AG20443 (cell line): ENCODE measurements at regions not wholly inside any gene's neighbourhood (a gene's known extent, or its start where the extent isn't known, plus 50 kb on each side); places are given as distances from the start of the nearest gene placed in this dataset.

Experiments
- DNase-seq: peaks from one replicate; pipeline ENCODE4 v3.0.0; 2012; ENCODE audit warnings: low spot score, mixed read lengths

GRCh38 chr1:239997515-239998311 lies 94.0 kb upstream of the FMN2 start:
- peak; percentile 37 for DNase-seq

GRCh38 chr1:239998312-239998649 lies 93.4 kb upstream of the FMN2 start:
- no peak for DNase-seq

DNA sequence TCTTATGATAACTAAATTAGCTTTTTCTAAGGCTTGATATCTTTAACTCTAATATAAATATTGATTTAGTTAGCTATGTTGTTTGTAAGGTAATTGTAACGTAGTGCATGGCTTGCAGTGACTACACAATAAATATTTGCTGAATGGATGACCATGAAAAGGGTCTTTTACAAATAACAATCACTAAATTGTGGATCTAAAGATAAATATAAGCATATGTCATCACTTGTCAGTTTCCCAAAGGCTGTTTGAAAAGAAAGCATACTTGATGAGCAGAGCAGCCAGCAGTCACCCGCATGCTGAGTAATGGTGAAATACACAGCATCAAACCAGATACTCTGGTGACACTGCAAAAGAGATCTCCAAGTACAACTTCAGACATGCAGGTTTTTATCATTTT lies 92.5 kb upstream of the FMN2 start:
- no peak for DNase-seq

GRCh38 chr1:240000634-240001033 lies 91.0 kb upstream of the FMN2 start:
- DNase-seq: peak; percentile 46

GRCh38 chr1:240001177-240001740 lies 90.4 kb upstream of the FMN2 start:
- no peak for DNase-seq

DNA sequence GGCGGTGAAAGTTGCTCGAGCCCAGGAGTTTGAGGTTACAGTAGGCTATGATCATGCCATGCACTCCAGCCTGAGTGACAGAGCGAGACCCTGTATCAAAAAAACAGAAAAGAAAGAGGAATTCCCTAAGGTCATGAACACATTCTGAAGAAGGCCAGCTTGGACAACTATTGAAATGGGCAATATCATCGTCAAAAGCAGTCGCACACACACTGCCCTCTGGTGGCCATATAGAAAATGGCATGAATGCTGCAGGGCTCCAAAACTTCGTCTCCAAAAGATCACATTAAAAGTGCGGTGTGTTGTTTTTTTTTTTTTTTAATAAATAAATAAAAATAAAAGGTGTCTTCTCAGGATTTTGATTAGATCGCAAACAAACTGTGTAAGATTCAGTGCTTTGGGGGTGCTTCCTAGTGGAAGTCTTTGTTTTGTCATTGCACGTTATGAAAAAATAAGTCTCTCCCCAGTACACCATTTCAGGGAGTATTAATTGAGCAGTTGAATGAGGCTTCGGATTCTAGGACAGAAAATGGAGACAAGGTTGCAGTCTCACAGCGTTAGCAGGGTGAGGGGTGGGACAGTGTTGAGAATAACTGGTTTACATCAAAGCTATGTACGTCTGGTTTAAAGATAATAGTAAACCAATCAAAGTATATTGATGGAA lies 87.5 kb upstream of the FMN2 start:
- DNase-seq: peak; percentile 64

DNA sequence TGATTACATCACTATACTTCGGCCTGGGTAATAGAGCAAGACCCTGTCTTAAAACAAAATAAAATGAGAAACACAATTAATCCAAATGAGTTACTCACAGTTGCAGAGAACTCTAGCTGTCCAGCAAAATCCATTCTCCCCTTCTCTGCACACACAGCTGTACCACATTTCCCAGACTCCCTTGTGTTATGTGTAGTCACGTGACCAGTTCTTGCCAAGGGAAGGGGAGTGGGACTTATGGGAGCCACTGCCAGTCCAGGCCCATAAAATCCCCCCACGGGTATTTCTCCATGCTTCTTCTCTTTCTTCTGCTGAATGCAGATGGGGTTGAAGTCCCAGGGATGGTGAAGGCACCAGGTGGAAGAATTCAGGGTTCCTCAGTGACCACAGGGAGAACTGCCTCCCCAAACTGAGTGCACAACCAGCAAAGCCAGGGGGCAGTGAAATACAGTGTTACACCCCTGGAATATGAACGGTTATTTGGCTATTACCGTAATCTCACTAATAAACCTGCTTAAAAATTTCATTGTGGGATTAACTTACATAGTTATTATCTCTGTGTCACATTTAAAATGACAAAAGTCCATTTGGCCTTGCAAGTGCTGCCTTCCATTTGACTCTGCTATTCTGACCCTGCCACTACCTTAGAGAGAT lies 85.6 kb upstream of the FMN2 start:
- no peak for DNase-seq

DNA sequence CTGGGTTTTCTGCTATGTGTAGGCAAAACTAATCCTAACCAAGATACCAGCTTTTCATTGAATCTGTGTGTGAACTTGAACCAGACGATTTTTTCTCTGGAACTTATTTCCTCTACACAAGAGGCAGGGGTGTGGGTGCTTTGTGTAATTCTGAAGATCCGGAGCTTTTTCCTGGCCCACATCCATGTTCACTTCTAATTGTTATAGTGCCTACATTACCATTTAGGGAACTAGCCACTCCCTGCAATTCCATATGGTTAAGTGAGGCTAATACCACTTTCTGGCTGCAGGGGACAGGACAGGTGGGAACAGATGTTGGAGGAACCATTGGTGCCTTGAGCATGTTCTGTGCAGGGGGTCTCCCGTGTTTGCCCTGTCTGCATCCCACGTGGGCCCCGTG lies 83.4 kb upstream of the FMN2 start:
- DNase-seq: no peak

GRCh38 chr1:240014051-240014450 lies 77.6 kb upstream of the FMN2 start:
- DNase-seq: no peak

- DNase-seq: no peak
Observed at GRCh38 chr1:240018617-240019016, 73.1 kb upstream of the FMN2 start.

- DNase-seq: no peak
Observed at GRCh38 chr1:240019524-240019923, 72.2 kb upstream of the FMN2 start.

DNA sequence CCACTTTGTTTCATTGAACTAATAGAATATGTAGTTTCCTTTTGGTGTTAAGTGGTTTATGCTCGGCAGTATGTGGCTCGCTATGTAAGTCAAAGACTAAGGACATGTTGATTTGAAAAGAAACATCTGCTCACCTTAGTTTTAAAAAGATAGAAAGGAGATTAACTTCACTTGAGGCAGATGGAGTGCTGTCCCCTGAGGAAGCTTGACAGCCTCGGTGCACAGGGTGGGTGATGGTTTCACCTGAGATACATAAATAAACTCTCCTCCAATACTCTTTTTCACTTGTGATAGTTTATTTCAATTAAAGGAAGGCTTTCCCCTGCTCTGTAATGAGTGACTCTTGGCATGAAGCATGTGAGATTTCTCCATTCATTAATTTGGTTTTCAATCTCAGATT lies 70.8 kb upstream of the FMN2 start:
- DNase-seq: no peak

GRCh38 chr1:240021709-240022108 lies 70.0 kb upstream of the FMN2 start:
- no peak for DNase-seq

GRCh38 chr1:240027059-240027462 lies 64.6 kb upstream of the FMN2 start:
- DNase-seq: peak; percentile 78

- DNase-seq: no peak
Observed at GRCh38 chr1:240029418-240029817, 62.3 kb upstream of the FMN2 start.

- no peak for DNase-seq
Observed at GRCh38 chr1:240030236-240030635, 61.4 kb upstream of the FMN2 start.

DNA sequence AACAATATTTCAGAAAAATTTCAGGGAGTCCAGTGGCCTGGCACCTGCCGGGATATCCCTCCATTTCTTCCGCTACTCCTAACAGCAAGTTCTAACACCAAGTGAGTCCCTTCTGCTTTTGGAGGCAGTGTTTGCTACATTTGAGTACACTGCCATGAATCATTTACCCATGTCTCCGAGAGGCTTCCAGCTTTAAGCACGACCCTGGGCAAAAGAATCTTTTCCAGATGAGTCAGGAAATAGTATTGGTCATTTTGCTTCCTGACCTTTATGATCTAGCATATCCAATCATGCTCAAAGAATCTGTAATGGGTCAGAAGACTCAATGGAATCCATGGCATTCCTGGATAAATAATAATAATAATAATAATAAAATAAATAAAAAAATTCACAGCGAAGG lies 60.7 kb upstream of the FMN2 start:
- DNase-seq: peak; percentile 81

- DNase-seq: no peak
Observed at GRCh38 chr1:240031414-240031813, 60.3 kb upstream of the FMN2 start.

DNA sequence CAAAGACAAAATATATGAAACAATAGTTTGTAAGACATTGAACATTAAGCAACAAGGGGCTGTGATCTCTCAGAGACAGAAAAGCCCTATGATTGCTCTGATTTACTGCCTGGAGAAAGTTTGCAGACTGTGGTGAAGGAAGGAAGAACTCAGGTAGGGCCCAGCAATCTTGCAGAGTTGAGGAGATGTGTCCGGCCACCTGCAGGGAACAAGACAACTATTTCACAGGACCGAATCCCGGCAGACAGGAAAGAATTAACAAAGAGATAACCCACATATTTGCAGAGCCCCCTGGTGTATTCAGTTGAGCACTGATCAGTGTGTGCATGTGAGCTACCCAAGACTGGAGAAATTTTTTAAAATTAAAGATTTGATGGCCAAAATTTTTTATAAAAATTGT lies 58.3 kb upstream of the FMN2 start:
- DNase-seq: no peak

- DNase-seq: no peak
Observed at GRCh38 chr1:240036526-240036925, 55.2 kb upstream of the FMN2 start.
